Activated gamma-delta T cell treated with Interleukin-2 at 50 U/mL for 16 hours (primary cell): ENCODE measurements at regions not wholly inside any gene's neighbourhood (a gene's known extent, or its start where the extent isn't known, plus 50 kb on each side); places are given as distances from the start of the nearest gene placed in this dataset.
"Not testable (repeated sequence)": the region's sequence is repeated elsewhere in the genome, so short reads cannot be mapped to it uniquely, and the experiment has no call there.

Source experiments
- DNase-seq: peaks from one replicate; pipeline ENCODE4 v3.0.0-alpha.2; 2020

GRCh38 chr20:53814060-53814459, 220.4 kb upstream of the ZNF217 start:
- DNase-seq, result no peak

GRCh38 chr20:53813636-53814035, 220.0 kb upstream of the ZNF217 start:
- no peak for DNase-seq

- DNase-seq, result no peak
Measured at GRCh38 chr20:53811577-53811976, 217.9 kb upstream of the ZNF217 start.

- no peak for DNase-seq
Measured at GRCh38 chr20:53810661-53811355, 217.2 kb upstream of the ZNF217 start.

- no peak for DNase-seq
Measured at GRCh38 chr20:53809728-53810365, 216.2 kb upstream of the ZNF217 start.

- no peak for DNase-seq
Measured at GRCh38 chr20:53809217-53809616, 215.6 kb upstream of the ZNF217 start.

- no peak for DNase-seq
Measured at GRCh38 chr20:53808733-53809132, 215.1 kb upstream of the ZNF217 start.

GRCh38 chr20:53808302-53808701, 214.7 kb upstream of the ZNF217 start:
- not testable (repeated sequence) for DNase-seq

GRCh38 chr20:53806683-53807401, 213.2 kb upstream of the ZNF217 start:
- DNase-seq, result no peak

GRCh38 chr20:53805895-53806384, 212.3 kb upstream of the ZNF217 start:
- no peak for DNase-seq

- DNase-seq, result no peak
Measured at GRCh38 chr20:53804920-53805894, 211.6 kb upstream of the ZNF217 start.

GRCh38 chr20:53804308-53804707, 210.7 kb upstream of the ZNF217 start:
- DNase-seq, result not testable (repeated sequence)

GRCh38 chr20:53803492-53804155, 210.0 kb upstream of the ZNF217 start:
- DNase-seq, result no peak

- no peak for DNase-seq
Measured at GRCh38 chr20:53801609-53802370, 208.2 kb upstream of the ZNF217 start.

GRCh38 chr20:53800883-53801604, 207.4 kb upstream of the ZNF217 start:
- no peak for DNase-seq

- DNase-seq, result no peak
Measured at GRCh38 chr20:53800418-53800817, 206.8 kb upstream of the ZNF217 start.

GRCh38 chr20:53797085-53797484, 203.4 kb upstream of the ZNF217 start:
- DNase-seq, result no peak

- no peak for DNase-seq
Measured at GRCh38 chr20:53795170-53795569, 201.5 kb upstream of the ZNF217 start.

- no peak for DNase-seq
Measured at GRCh38 chr20:53794529-53795115, 201.0 kb upstream of the ZNF217 start.

GRCh38 chr20:53793783-53794383, 200.2 kb upstream of the ZNF217 start:
- no peak for DNase-seq
